ENCODE measurements at regions not wholly inside any gene's neighbourhood (a gene's known extent, or its start where the extent isn't known, plus 50 kb on each side); places are given as distances from the start of the nearest gene placed in this dataset.
"Not testable (repeated sequence)": the region's sequence is repeated elsewhere in the genome, so short reads cannot be mapped to it uniquely, and the experiment has no call there.

GRCh38 chr6:166718516-166718915 is 91.5 kb upstream of the RPS6KA2 start:
- no peak for DNase-seq

GRCh38 chr6:166716910-166717617 is 90.0 kb upstream of the RPS6KA2 start:
- no peak for DNase-seq

GRCh38 chr6:166715992-166716391 is 88.9 kb upstream of the RPS6KA2 start:
- no peak for DNase-seq

- DNase-seq, result no peak
Measured at GRCh38 chr6:166715065-166715464, 88.0 kb upstream of the RPS6KA2 start.

- DNase-seq, result no peak
Measured at GRCh38 chr6:166714581-166714980, 87.5 kb upstream of the RPS6KA2 start.

GRCh38 chr6:166714187-166714510 is 87.1 kb upstream of the RPS6KA2 start:
- DNase-seq, result no peak

GRCh38 chr6:166713434-166714186 is 86.6 kb upstream of the RPS6KA2 start:
- no peak for DNase-seq

- DNase-seq, result no peak
Measured at GRCh38 chr6:166712286-166713228, 85.5 kb upstream of the RPS6KA2 start.

GRCh38 chr6:166710084-166710483 is 83.0 kb upstream of the RPS6KA2 start:
- DNase-seq, result no peak

- no peak for DNase-seq
Measured at GRCh38 chr6:166708460-166708859, 81.4 kb upstream of the RPS6KA2 start.

- no peak for DNase-seq
Measured at GRCh38 chr6:166707045-166707444, 80.0 kb upstream of the RPS6KA2 start.

- no peak for DNase-seq
Measured at GRCh38 chr6:166705069-166705468, 78.0 kb upstream of the RPS6KA2 start.

GRCh38 chr6:166704171-166704570 is 77.1 kb upstream of the RPS6KA2 start:
- DNase-seq, result no peak

GRCh38 chr6:166703149-166703710 is 76.2 kb upstream of the RPS6KA2 start:
- no peak for DNase-seq

GRCh38 chr6:166701424-166701823 is 74.4 kb upstream of the RPS6KA2 start:
- DNase-seq, result not testable (repeated sequence)

- not testable (repeated sequence) for DNase-seq
Measured at GRCh38 chr6:166700871-166701270, 73.8 kb upstream of the RPS6KA2 start.

- DNase-seq, result no peak
Measured at GRCh38 chr6:166697113-166697512, 70.1 kb upstream of the RPS6KA2 start.

- DNase-seq, result no peak
Measured at GRCh38 chr6:166693880-166694279, 66.8 kb upstream of the RPS6KA2 start.

GRCh38 chr6:166692723-166693302 is 65.8 kb upstream of the RPS6KA2 start:
- DNase-seq, result no peak

GRCh38 chr6:166691746-166692145 is 64.7 kb upstream of the RPS6KA2 start:
- no peak for DNase-seq

- DNase-seq, result no peak
Measured at GRCh38 chr6:166691199-166691598, 64.1 kb upstream of the RPS6KA2 start.

- no peak for DNase-seq
Measured at GRCh38 chr6:166689687-166690086, 62.6 kb upstream of the RPS6KA2 start.

- DNase-seq, result no peak
Measured at GRCh38 chr6:166688901-166689300, 61.9 kb upstream of the RPS6KA2 start.
